Stimulated activated naive CD8-positive, alpha-beta T cell treated with anti-CD3 and anti-CD28 coated beads, Interleukin-15, amount 100 ng/mL, for 72 hours (primary cell): ENCODE measurements at regions not wholly inside any gene's neighbourhood (a gene's known extent, or its start where the extent isn't known, plus 50 kb on each side); places are given as distances from the start of the nearest gene placed in this dataset.
A peak's percentile ranks its signal among the peaks of the same experiment; 100 is the strongest.

Experiments
- ATAC-seq: fragments of 150-1000 bp; cut with Tn5 transposase; 2 replicates; pipeline ENCODE4 v1.10.0; 2021; ENCODE audit warnings: mild to moderate bottlenecking, moderate library complexity
- DNase-seq, 2 donors: peaks; one replicate each; pipeline ENCODE4 v3.0.0; 2021 to 2022
- H3K27ac Mint-ChIP-seq, 2 donors: one replicate each; pipeline ENCODE4 v1.8.0; 2022; ENCODE audit warnings: mild to moderate bottlenecking in 2 of 2, mixed read lengths in 2 of 2, moderate library complexity in 2 of 2
- H3K27me3 Mint-ChIP-seq: one replicate; pipeline ENCODE4 v1.8.0; 2022; ENCODE audit warnings: mixed read lengths
- H3K4me1 Mint-ChIP-seq: one replicate; pipeline ENCODE4 v1.8.0; 2022; ENCODE audit warnings: mild to moderate bottlenecking, mixed read lengths
- H3K4me3 Mint-ChIP-seq, 2 donors: one replicate each; pipeline ENCODE4 v1.8.0; 2022; ENCODE audit warnings: mild to moderate bottlenecking in 2 of 2, mixed read lengths in 2 of 2, moderate library complexity in 1 of 2
- H3K9me3 Mint-ChIP-seq, 2 donors: one replicate each; pipeline ENCODE4 v1.8.0; 2022; ENCODE audit warnings: mixed read lengths in 2 of 2

- Mint-ChIP-seq H3K27ac (no peak overlapping the region), H3K27me3 (peaks cover 6% of the 10 kb centered on the region), H3K9me3 (no peaks in the 10 kb centered on the region), H3K4me1 (peaks cover 12% of the 10 kb centered on the region), H3K4me3 (no peak overlapping the region)
- DNase-seq: no peak
- no peak for ATAC-seq
These were observed 123.9 kb upstream of the HAAO start for GRCh38 chr2:42916324-42916723.

- DNase-seq: no peak
- no peak for ATAC-seq
These were observed 122.5 kb upstream of the HAAO start for GRCh38 chr2:42914860-42915259.

GRCh38 chr2:42914314-42914713, 121.9 kb upstream of the HAAO start:
- Mint-ChIP-seq H3K27me3 (peaks cover 6% of the 10 kb centered on the region), H3K4me1 (peaks cover 12% of the 10 kb centered on the region), H3K9me3 (no peaks in the 10 kb centered on the region), H3K4me3 (no peak overlapping the region), H3K27ac (no peak overlapping the region)
- ATAC-seq (no peak), DNase-seq (no peak)

More at GRCh38 chr2:42914860-42915259, 122.5 kb upstream of the HAAO start:
- H3K4me3 Mint-ChIP-seq: no peak overlapping the region
- H3K27me3 Mint-ChIP-seq: peaks cover 6% of the 10 kb centered on the region
- peaks cover 12% of the 10 kb centered on the region for H3K4me1 Mint-ChIP-seq
- H3K27ac Mint-ChIP-seq: no peak overlapping the region
- no peaks in the 10 kb centered on the region for H3K9me3 Mint-ChIP-seq

- H3K4me3 Mint-ChIP-seq: no peak overlapping the region
- H3K27ac Mint-ChIP-seq: no peak overlapping the region
- H3K9me3 Mint-ChIP-seq: no peaks in the 10 kb centered on the region
- peaks cover 6% of the 10 kb centered on the region for H3K27me3 Mint-ChIP-seq
- no peak for DNase-seq
- no peak for ATAC-seq
- H3K4me1 Mint-ChIP-seq: peaks cover 12% of the 10 kb centered on the region
These were observed 121.0 kb upstream of the HAAO start for GRCh38 chr2:42913280-42913878.

- H3K27ac Mint-ChIP-seq: no peak overlapping the region
- no peak for DNase-seq
- no peak overlapping the region for H3K4me3 Mint-ChIP-seq
- H3K27me3 Mint-ChIP-seq: peaks cover 13% of the 10 kb centered on the region
- H3K4me1 Mint-ChIP-seq: peaks cover 6% of the 10 kb centered on the region
- no peak for ATAC-seq
- no peaks in the 10 kb centered on the region for H3K9me3 Mint-ChIP-seq
These were observed 118.4 kb upstream of the HAAO start for GRCh38 chr2:42910645-42911405.

DNA sequence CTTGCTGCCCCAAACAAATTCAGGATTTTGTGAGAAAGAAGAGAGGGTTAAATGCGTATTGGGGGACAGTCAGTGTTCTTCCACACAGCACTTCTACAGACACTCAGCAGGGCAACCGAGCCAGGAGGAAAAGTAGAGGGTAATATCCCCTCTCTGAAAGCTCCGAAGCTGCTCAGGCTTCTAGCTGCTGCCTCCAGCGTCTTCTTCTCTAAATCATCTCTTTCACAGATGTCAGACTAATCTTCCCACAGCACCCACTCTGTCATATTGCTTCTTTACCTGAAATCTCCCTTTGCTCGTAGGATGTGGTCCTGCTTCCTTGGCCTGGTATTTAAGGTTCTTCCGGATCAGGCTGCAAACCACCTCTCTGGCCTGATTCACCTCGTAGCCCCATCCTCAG, 117.6 kb upstream of the HAAO start:
- no peak for ATAC-seq
- Mint-ChIP-seq H3K4me3 (no peak overlapping the region), H3K27ac (no peak overlapping the region), H3K4me1 (peaks cover 6% of the 10 kb centered on the region), H3K9me3 (no peaks in the 10 kb centered on the region), H3K27me3 (peaks cover 22% of the 10 kb centered on the region)
- no peak for DNase-seq

- no peak for ATAC-seq
- H3K4me1 Mint-ChIP-seq: peaks cover 5% of the 10 kb centered on the region
- peak overlapping the region in 1 of 2 donors; percentile 51 for H3K27ac Mint-ChIP-seq
- no peaks in the 10 kb centered on the region for H3K9me3 Mint-ChIP-seq
- DNase-seq: no peak
- no peak overlapping the region for H3K4me3 Mint-ChIP-seq
- peaks cover 24% of the 10 kb centered on the region for H3K27me3 Mint-ChIP-seq
These were observed 116.3 kb upstream of the HAAO start for GRCh38 chr2:42908518-42909200.

- H3K27ac Mint-ChIP-seq: no peak overlapping the region
- H3K4me3 Mint-ChIP-seq: no peak overlapping the region
- H3K9me3 Mint-ChIP-seq: no peaks in the 10 kb centered on the region
- H3K4me1 Mint-ChIP-seq: no peaks in the 10 kb centered on the region
- H3K27me3 Mint-ChIP-seq: peaks cover 24% of the 10 kb centered on the region
- ATAC-seq (no peak), DNase-seq (no peak)
These were observed 115.5 kb upstream of the HAAO start for GRCh38 chr2:42907835-42908234.

GRCh38 chr2:42906557-42907411, 114.4 kb upstream of the HAAO start:
- Mint-ChIP-seq H3K27me3 (peaks cover 24% of the 10 kb centered on the region), H3K4me3 (no peak overlapping the region), H3K9me3 (no peaks in the 10 kb centered on the region), H3K27ac (no peak overlapping the region), H3K4me1 (no peaks in the 10 kb centered on the region)
- DNase-seq (no peak), ATAC-seq (no peak)

DNA sequence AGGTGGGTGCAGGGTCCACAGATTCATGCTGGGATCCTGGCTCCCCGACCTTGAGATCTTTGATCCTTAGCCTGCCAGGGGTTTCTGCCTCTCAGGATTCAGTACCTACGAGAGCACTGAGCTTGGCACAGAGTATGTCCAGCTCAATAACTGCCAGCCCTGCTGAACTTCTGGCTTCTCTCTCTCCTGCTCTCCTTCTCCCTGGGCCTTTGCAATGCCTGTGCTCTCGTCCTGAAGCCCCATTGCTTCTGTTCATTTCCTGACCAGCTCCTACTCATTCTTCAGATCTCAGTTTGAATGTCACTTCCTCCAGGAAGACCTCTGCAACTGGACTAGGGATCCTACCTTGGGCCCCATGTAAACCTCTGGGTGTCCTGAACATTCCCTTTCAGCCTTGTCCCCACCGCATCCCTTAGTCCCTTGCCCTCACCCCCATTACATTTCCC, 113.8 kb upstream of the HAAO start:
- H3K4me1 Mint-ChIP-seq: peaks cover 6% of the 10 kb centered on the region
- no peaks in the 10 kb centered on the region for H3K9me3 Mint-ChIP-seq
- no peak overlapping the region for H3K4me3 Mint-ChIP-seq
- no peak for ATAC-seq
- peaks cover 24% of the 10 kb centered on the region for H3K27me3 Mint-ChIP-seq
- DNase-seq: no peak
- H3K27ac Mint-ChIP-seq: no peak overlapping the region

- Mint-ChIP-seq H3K4me3 (no peak overlapping the region), H3K27me3 (peaks cover 24% of the 10 kb centered on the region), H3K27ac (no peak overlapping the region), H3K9me3 (no peaks in the 10 kb centered on the region), H3K4me1 (peaks cover 9% of the 10 kb centered on the region)
- DNase-seq (no peak), ATAC-seq (no peak)
These were observed 113.1 kb upstream of the HAAO start for GRCh38 chr2:42905341-42906110.

- no peak for ATAC-seq
- peaks cover 9% of the 10 kb centered on the region for H3K4me1 Mint-ChIP-seq
- no peak for DNase-seq
- peaks cover 24% of the 10 kb centered on the region for H3K27me3 Mint-ChIP-seq
- H3K4me3 Mint-ChIP-seq: no peak overlapping the region
- no peaks in the 10 kb centered on the region for H3K9me3 Mint-ChIP-seq
- H3K27ac Mint-ChIP-seq: no peak overlapping the region
These were observed 112.1 kb upstream of the HAAO start for GRCh38 chr2:42904576-42904876.

DNA sequence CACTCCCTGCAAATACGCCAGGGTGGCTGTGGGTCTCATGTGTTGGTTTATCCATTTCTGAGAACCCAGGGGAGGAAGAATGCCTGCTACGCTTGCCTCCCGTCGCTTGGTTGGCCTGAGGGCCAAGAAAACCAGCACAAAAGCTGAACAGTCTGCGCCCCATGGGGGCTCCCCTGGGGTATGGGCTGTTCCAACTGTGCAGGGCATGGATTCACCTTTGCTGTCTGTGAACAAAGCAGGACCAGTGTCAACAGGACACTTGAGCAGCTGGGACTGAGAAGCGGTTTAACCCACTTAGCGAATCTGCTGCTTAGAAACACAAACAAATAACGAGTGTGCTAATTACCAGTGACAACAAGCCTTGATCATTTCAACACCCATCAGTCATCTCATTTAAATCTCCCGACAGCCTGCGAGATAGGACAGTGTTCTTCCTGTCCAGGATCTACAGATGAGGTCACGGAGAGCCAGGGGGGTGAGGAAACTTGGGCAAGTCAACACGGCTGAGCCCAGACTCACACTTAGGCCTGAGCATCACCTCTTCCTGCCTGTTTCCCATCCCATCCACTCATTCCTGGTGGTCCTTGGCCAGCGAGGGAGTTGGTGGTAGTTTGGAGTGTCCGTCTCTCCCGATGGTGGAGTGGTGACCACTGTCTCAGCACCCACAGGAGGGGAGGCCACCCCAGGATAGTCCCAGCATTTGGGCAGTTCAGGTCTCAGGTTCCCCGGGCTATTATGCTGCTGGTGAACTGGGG, 111.6 kb upstream of the HAAO start:
- H3K4me3 Mint-ChIP-seq: no peak overlapping the region
- no peak overlapping the region for H3K27ac Mint-ChIP-seq
- no peaks in the 10 kb centered on the region for H3K9me3 Mint-ChIP-seq
- H3K4me1 Mint-ChIP-seq: peaks cover 9% of the 10 kb centered on the region
- H3K27me3 Mint-ChIP-seq: peaks cover 24% of the 10 kb centered on the region
- no peak for DNase-seq
- no peak for ATAC-seq

DNA sequence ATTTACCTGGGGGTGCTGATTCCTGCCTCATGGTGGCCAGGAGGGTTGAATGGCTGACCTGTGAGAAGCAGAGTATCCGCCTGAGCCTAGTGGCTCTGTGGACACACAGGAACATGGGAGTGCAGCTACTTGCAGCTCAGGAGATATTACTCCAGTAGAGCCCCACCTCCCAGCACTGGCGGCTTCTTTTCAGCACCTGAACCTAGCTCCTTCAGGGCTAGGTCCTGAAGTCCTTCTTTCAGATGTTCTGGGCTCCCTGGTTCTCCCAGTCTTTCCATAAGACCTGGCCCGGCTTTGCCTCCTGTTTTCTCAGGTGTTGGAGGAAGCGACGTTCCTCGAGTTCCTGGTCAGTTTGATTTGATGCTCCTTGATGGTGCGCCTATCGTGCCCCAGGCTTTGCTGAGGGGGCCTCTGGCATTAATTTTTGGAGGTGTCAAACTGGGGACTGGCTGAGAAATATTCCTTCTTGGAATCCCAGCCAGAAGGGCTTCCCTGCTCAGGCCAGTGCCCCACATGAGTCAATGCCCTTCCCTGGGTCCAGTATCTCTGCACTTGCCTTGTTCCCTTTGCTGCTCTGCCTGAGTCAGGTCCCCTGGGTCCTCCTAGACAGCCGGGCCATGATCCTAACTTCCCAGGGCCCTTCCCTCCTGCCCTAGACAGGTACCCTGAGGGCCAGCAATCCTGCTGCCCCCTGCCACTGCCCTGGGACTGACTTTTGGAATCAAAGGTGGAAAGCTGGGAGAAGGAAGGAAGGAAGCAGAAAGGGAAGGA, 110.7 kb upstream of the HAAO start:
- DNase-seq (no peak), ATAC-seq (no peak)
- peaks cover 24% of the 10 kb centered on the region for H3K27me3 Mint-ChIP-seq
- peaks cover 9% of the 10 kb centered on the region for H3K4me1 Mint-ChIP-seq
- H3K9me3 Mint-ChIP-seq: no peaks in the 10 kb centered on the region
- H3K4me3 Mint-ChIP-seq: no peak overlapping the region
- no peak overlapping the region for H3K27ac Mint-ChIP-seq
